Lower leg skin (tissue), 3 donors: ENCODE measurements at regions not wholly inside any gene's neighbourhood (a gene's known extent, or its start where the extent isn't known, plus 50 kb on each side); places are given as distances from the start of the nearest gene placed in this dataset.

Source experiments
- POLR2A ChIP-seq, 2 donors: fragments of 450-650 bp; IDR thresholded peaks; one replicate each; pipeline ENCODE4 v1.6.1; 2016 to 2017; ENCODE audit warnings: antibody characterized with exemption in 2 of 2, mild to moderate bottlenecking in 1 of 2, moderate library complexity in 1 of 2
- TF ChIP-seq, protein P1 (sequence below), 3 donors: fragments of 450-650 bp; IDR thresholded peaks; one replicate each; pipeline ENCODE4 v1.5.1; 2016; ENCODE audit warnings: antibody characterized with exemption in 3 of 3, mild to moderate bottlenecking in 3 of 3, moderate library complexity in 2 of 3

DNA sequence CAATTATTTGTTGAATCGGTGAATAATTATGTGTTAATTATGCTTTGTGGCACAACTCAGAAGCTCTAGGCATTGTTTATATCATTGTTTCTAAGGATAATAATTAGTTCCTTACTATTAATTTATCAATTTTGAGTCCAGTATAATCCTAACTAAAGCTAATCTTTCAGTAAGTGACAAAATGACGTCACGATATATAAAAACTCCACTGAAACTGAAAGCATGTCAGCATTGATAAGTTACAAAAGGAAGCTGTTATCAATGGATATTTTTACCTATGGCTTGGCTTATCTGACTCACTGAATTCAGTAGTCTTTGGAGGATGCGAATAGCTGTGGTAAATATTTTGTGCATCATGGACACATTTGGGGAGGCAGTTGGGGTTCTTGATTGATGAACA, 793.1 kb downstream of the NXPH1 start:
- no peak for TF ChIP-seq POLR2A (IDR thresholded peaks at IDR 0.05)
- TF ChIP-seq, protein P1, sequence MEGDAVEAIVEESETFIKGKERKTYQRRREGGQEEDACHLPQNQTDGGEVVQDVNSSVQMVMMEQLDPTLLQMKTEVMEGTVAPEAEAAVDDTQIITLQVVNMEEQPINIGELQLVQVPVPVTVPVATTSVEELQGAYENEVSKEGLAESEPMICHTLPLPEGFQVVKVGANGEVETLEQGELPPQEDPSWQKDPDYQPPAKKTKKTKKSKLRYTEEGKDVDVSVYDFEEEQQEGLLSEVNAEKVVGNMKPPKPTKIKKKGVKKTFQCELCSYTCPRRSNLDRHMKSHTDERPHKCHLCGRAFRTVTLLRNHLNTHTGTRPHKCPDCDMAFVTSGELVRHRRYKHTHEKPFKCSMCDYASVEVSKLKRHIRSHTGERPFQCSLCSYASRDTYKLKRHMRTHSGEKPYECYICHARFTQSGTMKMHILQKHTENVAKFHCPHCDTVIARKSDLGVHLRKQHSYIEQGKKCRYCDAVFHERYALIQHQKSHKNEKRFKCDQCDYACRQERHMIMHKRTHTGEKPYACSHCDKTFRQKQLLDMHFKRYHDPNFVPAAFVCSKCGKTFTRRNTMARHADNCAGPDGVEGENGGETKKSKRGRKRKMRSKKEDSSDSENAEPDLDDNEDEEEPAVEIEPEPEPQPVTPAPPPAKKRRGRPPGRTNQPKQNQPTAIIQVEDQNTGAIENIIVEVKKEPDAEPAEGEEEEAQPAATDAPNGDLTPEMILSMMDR (IDR thresholded peaks at IDR 0.05): no peak
